OCI-LY1 (cell line): ENCODE measurements at regions not wholly inside any gene's neighbourhood (a gene's known extent, or its start where the extent isn't known, plus 50 kb on each side); places are given as distances from the start of the nearest gene placed in this dataset.

ENCODE experiments used
- CTCF ChIP-seq: fragments of 200-600 bp; sonication (generic), shearing (Covaris generic); IDR thresholded peaks from 2 replicates; pipeline ENCODE4 v1.5.1; 2017; ENCODE audit warnings: mild to moderate bottlenecking, antibody characterized with exemption, low read length, moderate library complexity, mixed read lengths
- EZH2 ChIP-seq: fragments of 200-600 bp; sonication (generic), shearing (Covaris generic); IDR thresholded peaks from 2 replicates; pipeline ENCODE4 v1.8.0; 2017; ENCODE audit warnings: borderline replicate concordance, mixed run types, mild to moderate bottlenecking, antibody characterized with exemption, low read length, moderate library complexity, mixed read lengths

- TF ChIP-seq CTCF (no peak), EZH2 (no peak)
Measured at GRCh38 chr3:177744873-177745606, 547.8 kb upstream of the TBL1XR1 start.
